GM18951 (cell line): ENCODE measurements at regions not wholly inside any gene's neighbourhood (a gene's known extent, or its start where the extent isn't known, plus 50 kb on each side); places are given as distances from the start of the nearest gene placed in this dataset.

ENCODE experiments used
- POLR2A ChIP-seq: IDR thresholded peaks from 4 replicates; pipeline ENCODE4 v1.6.1; 2011; ENCODE audit warnings: mild to moderate bottlenecking; ENCODE audit not compliant: insufficient read length, insufficient read depth; ENCODE audit errors: extremely low read depth
- in situ Hi-C: fragments of 300-500 bp; cut with MboI; formaldehyde crosslinking; loops from one replicate; pipeline ENCODE4 v1.12.0; 2022; ENCODE audit warnings: low sequenced_read_pairs, mixed read lengths, inconsistent platforms; ENCODE audit not compliant: unreplicated experiment

DNA sequence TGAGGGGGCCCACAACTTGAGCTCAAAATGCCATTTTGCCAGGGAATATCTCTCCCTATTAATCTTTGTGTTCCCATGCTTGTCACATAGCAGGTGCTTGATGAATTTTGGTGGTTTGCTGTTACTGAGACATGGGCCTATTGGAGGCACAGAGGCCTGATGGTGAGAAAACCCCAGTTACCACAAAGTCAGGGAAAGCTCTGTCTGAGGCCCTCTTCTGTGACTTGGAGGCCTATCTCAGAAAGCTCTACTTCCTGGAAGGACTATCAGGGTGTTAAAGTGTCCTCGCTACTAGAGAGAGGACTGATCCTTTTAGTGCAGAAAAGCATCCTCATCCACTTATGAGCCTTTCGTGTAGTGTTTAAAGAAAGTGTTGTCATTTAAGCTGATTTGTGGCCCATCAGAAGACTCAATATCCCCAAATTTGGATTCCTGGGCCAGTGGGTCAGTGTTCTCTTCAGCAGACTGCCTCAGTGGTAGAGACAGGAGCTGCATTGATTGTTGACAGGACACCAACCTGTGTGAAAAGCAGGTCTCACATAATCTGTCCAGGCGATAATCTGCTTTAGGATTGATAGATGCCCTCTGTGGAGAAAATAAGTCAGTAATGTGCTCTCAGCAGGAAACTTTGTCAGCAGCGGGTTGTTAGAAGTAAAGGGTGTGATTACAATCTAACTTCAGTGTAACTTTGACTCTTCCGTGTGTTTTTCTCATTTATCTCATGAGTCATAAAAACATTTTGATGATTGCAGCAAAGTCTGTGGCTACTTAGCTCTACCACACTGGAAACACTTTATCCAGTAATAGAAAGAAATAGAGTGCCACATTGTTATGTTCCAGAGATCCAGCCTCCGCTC, 121.0 kb downstream of the AKAP11 start:
- no peak for TF ChIP-seq POLR2A
- in situ Hi-C loops: no loop called here

DNA sequence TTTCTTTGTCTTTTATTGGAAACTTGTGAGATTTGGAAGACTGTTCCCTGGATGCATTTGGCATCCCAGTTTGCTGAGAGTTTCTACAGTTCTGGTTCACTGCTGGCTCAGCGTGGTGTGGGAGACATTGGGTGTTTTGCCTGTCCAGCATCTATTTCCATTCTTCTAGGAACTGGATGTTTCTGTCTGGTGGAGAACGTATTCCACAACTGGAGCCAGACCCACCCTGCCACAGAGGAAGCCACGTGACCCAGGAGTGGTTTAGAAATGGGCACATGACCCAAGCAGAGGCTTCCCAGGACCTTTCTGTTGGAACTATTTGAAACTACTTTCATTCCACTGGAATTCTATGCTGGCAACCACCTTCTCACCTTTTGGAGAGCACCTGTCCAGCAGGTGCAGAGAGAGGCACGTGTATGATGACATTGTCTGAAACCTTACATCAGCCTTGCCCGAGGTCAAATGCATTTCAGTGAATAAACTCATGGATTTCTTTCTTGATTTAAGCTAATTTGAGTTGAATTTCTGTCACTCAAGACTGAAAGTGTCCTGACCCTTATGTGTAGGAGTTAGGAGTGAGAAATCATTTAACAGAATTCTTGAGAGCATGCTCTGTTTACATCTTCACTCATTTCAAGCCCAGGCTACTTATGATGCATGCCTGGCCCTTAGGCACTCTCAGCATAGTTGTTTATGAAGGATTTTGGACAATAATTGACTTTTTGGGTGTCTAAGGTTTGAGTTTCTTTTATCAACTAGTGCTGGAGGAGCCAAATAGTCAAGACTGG, 121.8 kb downstream of the AKAP11 start:
- TF ChIP-seq POLR2A: no peak
- in situ Hi-C loops: no loop called here

- TF ChIP-seq POLR2A: no peak
- in situ Hi-C loops: no loop called here
These were observed 122.4 kb downstream of the AKAP11 start for GRCh38 chr13:42394361-42394708.

DNA sequence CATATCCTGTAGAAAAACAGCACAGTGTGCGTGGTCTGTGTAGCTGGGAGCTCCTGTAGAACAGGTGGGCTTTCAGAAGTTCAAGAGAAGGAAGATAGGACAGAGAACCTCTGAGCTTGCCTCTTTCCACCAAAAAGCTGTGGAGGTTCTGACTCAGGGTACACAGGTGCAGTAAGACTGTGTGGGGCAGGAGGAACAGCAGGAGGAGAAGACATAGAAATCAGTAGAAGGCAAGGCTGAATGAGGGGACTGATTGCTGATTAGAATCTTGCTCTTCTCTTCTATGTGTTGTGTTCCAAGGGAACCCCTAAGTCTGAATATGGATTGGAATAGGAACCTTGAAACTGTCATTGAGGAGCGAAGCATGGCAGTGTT, 122.7 kb downstream of the AKAP11 start:
- peak; percentile 1 for TF ChIP-seq POLR2A
- in situ Hi-C loops: no loop called here

DNA sequence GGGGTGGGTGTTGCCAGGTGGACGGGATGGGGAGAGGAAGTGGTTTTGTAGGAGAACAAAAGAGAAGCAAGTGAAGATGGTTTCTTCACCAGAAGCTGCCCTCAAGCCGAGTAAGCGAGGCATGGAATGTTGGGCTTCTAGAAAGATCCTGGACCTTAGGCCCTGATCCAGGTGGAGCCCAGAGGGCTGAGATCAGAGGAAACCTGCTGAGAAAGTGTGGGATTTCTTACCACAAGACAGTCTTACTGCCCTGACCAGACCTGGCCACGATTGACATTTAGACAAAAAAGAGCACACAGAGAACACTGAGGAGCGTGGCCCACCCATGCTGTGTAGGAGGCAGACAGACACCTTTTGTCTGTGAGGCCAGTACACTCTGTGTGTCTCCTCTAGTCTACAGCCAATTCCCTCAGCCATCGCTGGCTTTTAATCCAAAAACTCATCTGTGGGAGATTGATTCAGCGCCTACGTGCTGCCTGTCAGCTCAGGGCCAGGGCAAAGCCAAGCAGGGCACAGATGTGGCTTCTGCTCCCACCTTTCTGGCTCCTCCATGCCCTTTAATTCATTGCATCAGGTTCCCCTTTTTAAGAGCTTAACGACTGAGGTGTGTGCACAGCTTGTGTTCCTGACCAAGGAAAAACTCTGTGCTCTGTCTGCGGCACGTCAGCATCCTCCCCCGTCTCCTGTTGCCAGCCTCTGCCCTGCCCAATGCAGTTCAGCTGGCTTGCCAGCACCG, 123.3 kb downstream of the AKAP11 start:
- in situ Hi-C loops: no loop called here
- no peak for TF ChIP-seq POLR2A

DNA sequence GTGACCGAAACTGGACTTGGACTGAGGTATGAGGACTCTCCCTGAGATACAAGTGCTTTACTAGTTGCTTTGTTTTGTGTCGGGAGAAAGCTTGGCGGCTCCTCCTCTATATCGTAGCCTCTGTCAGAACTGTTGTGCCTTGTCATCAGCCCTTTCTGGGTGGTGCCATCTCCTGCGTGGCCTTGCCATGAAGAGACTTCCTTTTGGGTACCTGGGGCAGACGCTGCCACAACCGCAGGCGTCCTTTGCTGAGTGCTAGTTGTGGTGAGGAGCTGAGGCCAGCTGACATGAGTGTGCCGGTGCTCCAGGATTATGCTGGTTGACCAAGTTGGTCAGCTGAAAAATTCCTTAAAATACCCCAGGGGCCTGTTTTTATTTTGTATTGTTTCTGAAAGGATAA, 124.5 kb downstream of the AKAP11 start:
- TF ChIP-seq POLR2A: peak; percentile 41
- in situ Hi-C loops: no loop called here

DNA sequence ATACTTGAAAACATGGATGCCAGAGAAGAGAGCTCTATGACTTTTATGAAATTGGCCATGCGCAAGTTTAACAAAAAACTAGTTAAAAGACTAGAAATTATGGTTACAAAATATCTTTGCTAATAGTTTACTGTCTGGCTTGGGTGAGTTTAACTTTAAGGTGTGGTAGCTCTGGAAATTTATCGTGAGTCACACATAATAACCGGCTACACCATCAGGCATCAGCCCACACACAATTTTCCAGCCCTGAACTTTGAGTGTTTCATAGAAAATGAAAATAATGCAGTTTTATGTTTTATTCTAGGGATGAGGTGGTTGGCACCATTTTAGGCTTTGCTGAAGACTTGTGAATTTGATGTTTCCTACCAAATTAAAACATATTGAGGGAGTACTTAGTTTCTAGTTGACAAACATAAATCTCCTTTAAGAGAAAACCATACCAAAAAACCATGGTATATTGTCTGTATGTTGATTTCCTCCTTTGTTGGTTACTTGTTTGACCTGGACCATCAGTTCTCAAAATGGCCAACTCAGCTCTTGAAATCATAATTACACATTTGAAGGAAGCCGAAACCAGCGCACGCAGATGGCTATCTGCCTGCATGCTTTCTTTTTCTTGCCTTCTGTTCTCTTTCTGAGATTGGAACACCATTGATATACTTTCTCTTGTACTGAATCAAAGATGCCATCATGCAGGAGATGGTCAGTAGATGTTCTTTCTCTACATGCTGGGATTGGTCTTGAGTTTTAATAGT, 125.1 kb downstream of the AKAP11 start:
- in situ Hi-C loops: no loop called here
- TF ChIP-seq POLR2A: no peak

GRCh38 chr13:42398533-42398932, 126.6 kb downstream of the AKAP11 start:
- TF ChIP-seq POLR2A: no peak
- in situ Hi-C loops: no loop called here

DNA sequence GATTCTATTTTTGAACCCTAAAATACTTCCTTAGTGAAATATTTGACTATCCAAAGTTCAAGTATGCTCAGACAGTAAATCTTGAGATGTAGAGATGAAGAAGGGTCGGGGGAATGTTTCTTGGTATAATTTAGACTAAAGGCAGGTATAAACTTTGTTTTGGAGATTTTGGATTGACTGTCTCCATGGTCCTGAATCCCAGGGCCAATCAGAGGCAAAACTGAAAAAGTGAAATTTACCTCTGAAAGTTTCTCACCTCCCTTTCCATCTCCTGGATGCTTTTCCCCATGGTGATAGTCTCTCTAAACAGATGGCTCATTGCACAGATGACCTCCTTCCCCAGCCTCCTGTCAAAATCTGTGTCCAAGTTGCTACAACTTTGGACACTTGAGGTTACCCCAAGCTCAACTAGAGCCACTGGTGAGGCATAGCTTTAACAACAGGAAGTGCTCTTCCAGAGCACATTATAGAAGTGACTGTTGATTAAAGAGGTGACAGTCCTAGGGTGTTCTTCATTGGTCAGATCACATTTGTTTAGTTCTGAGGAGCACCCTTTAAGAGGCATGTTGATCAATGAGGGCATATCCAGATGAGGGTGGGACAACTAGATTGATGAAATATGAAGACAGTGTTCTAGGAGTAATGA, 128.4 kb downstream of the AKAP11 start:
- in situ Hi-C loops: no loop called here
- TF ChIP-seq POLR2A: no peak

DNA sequence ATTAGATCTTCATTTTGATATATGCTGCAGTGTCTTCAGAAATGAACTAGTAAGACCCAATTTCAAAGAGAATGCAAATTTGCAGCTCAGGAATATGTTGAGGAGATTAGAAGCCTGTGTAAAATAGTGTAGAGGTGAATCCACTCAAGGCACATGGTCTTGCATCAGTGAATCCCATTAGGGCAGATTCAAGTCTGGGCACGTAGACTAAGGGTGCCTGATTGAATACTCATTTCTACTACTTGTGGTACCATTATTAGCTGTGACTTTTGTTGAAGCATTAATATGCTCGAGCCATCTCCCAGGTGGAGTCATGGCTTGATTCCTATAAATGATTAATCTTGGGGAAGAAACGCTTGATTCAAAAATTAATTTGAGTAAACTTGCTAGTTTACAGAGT, 129.4 kb downstream of the AKAP11 start:
- no peak for TF ChIP-seq POLR2A
- in situ Hi-C loops: no loop called here

DNA sequence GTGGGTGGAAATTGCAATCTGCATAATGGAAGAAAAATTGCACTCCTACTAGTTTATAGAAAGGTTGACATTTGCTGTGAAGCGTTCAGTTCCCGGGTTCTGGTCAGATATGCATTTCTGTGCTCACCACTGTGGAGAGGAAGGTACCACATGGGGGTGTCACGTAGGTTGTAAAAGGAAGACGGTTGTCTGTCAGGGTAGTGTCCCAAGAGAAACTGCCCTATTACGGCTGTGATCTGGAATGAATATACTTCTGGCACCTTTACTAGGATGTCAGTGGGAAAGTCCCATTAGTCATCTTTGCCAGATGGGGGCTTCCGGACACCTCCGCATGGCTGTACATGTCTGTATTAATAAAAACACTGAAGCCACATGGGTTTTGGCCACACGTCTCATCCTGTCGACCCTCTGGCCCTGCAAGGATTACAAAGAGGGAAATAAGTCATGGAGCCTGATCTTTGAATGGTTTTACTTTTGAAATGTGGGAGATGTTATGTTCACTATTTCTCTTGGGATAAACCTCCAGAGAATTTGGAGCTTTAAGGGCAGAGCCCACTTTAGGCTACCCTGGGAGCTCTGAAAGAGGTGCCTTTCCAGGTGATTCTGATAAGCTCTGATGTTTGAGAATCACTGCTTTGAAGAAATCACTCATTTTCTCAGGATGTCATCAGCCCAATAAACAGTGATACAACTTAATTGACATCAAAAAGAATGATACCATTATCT, 133.9 kb downstream of the AKAP11 start:
- peak; percentile 42 for TF ChIP-seq POLR2A
- in situ Hi-C loops: no loop called here

DNA sequence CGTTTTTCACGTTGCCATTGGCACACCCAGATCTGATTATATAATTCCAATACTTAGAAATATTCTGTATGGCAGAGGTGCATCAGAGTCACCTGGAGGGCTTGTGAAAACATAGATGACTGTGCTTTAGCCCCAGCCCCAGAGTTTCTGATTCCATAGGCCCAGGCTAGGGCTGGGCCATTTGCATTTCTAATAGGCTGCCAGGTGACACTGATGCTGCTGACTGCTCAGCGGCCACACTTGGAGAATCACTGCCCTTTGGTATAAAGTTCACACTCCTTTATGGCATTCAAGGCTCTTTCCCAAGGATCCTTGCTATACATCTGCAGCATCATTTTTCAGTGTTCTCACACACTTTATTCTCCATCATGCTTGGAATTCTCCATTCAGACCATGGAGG, 137.1 kb downstream of the AKAP11 start:
- in situ Hi-C loops: no loop called here
- TF ChIP-seq POLR2A: no peak
